ENCODE measurements at regions not wholly inside any gene's neighbourhood (a gene's known extent, or its start where the extent isn't known, plus 50 kb on each side); places are given as distances from the start of the nearest gene placed in this dataset.

GRCh38 chr15:95713324-95713723 is 617.2 kb upstream of the NR2F2 start:
- TF ChIP-seq CTCF (conservative IDR thresholded peaks at IDR 0.05; ENCODE audit: low read length) (no peak), EZH2phosphoT487 (IDR thresholded peaks at IDR 0.05; ENCODE audit: borderline replicate concordance) (no peak)
- Histone ChIP-seq H3K36me3 (ENCODE audit: insufficient read depth, low read length) (no peaks in the 10 kb centered on the region), H3K9me2 (replicated peaks; ENCODE audit: low read depth, low read length) (no peaks in the 10 kb centered on the region), H3K9me3 (ENCODE audit: insufficient read depth, low read depth, low read length) (no peaks in the 10 kb centered on the region), H3K4me3 (ENCODE audit: low read length, poor library complexity, severe bottlenecking) (no peak overlapping the region), H3K4me1 (ENCODE audit: insufficient read depth, low read length, poor library complexity, severe bottlenecking) (no peaks in the 10 kb centered on the region), H2AFZ (ENCODE audit: low read length) (no peak overlapping the region), H3K79me2 (ENCODE audit: insufficient read depth, low read length) (no peaks in the 10 kb centered on the region), H3K27me3 (ENCODE audit: insufficient read depth, low read length, poor library complexity, severe bottlenecking) (no peaks in the 10 kb centered on the region), H3F3A (ENCODE audit: low read depth) (no peaks in the 10 kb centered on the region), H3K9ac (ENCODE audit: low read depth, low read length, poor library complexity, severe bottlenecking) (no peak overlapping the region), H3K4me2 (ENCODE audit: low read depth, low read length, poor library complexity, severe bottlenecking) (no peak overlapping the region), H4K20me1 (ENCODE audit: insufficient read depth, low read length, poor library complexity, severe bottlenecking) (no peaks in the 10 kb centered on the region)

DNA sequence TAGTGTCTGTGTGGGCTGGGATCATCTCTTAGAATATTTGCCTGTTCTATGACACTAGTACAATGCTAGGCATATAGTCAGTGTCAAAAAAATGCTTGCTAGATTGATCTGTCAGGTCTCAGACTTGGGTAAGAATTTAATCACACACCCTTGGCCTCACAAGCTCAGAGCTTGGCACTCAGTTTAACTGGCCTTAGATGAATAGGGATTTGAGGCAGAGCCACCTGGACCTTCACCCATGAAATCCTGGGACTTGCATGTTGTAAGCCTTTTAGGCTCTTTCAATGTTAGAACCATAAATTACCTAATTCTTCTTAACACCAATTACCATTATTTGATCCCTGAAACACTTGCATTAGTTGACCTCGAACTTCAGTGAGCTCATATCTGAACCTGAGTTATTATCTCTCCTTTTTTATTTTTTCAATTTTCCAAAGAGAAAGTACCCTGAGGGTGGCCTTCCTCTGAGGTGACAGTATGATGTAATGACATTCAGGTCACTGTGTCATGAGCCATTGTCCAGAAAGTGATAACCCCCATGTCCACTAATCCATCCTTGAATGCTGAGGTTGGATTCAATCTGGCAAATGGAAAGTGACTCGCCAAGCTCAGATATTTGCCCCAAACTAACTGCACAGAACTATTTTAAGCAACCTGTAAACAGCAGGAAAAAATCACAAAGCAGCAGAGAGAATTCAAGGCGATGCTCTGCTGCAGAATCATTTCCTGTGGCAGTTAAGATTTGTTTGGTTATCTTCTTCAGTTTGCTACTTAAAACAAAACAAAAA is 615.2 kb upstream of the NR2F2 start:
- no peaks in the 10 kb centered on the region for H3K9me3 ChIP-seq (ENCODE audit: insufficient read depth, low read depth, low read length)
- no peaks in the 10 kb centered on the region for H3K79me2 ChIP-seq (ENCODE audit: insufficient read depth, low read length)
- no peak overlapping the region for H3K4me3 ChIP-seq (ENCODE audit: low read length, poor library complexity, severe bottlenecking)
- TF ChIP-seq CTCF (conservative IDR thresholded peaks at IDR 0.05; ENCODE audit: low read length) (no peak), EZH2phosphoT487 (IDR thresholded peaks at IDR 0.05; ENCODE audit: borderline replicate concordance) (no peak)
- H3K36me3 ChIP-seq (ENCODE audit: insufficient read depth, low read length), result no peaks in the 10 kb centered on the region
- H3K9ac ChIP-seq (ENCODE audit: low read depth, low read length, poor library complexity, severe bottlenecking), result no peak overlapping the region
- no peaks in the 10 kb centered on the region for H3K4me1 ChIP-seq (ENCODE audit: insufficient read depth, low read length, poor library complexity, severe bottlenecking)
- H3K4me2 ChIP-seq (ENCODE audit: low read depth, low read length, poor library complexity, severe bottlenecking), result no peak overlapping the region
- no peaks in the 10 kb centered on the region for H3F3A ChIP-seq (ENCODE audit: low read depth)
- H3K9me2 ChIP-seq (replicated peaks; ENCODE audit: low read depth, low read length), result no peaks in the 10 kb centered on the region
- H4K20me1 ChIP-seq (ENCODE audit: insufficient read depth, low read length, poor library complexity, severe bottlenecking), result no peaks in the 10 kb centered on the region
- no peaks in the 10 kb centered on the region for H3K27me3 ChIP-seq (ENCODE audit: insufficient read depth, low read length, poor library complexity, severe bottlenecking)
- no peak overlapping the region for H2AFZ ChIP-seq (ENCODE audit: low read length)

GRCh38 chr15:95715906-95716656 is 614.4 kb upstream of the NR2F2 start:
- H3F3A ChIP-seq (ENCODE audit: low read depth), result no peaks in the 10 kb centered on the region

More at GRCh38 chr15:95715906-95716656, 614.4 kb upstream of the NR2F2 start:
- H3K9me3 ChIP-seq (ENCODE audit: insufficient read depth, low read depth, low read length), result no peaks in the 10 kb centered on the region
- no peak for TF ChIP-seq EZH2phosphoT487 (IDR thresholded peaks at IDR 0.05; ENCODE audit: borderline replicate concordance)
- TF ChIP-seq CTCF (conservative IDR thresholded peaks at IDR 0.05; ENCODE audit: low read length), result no peak
- H3K4me3 ChIP-seq (ENCODE audit: low read length, poor library complexity, severe bottlenecking), result no peak overlapping the region
- no peaks in the 10 kb centered on the region for H3K79me2 ChIP-seq (ENCODE audit: insufficient read depth, low read length)
- no peak overlapping the region for H3K9ac ChIP-seq (ENCODE audit: low read depth, low read length, poor library complexity, severe bottlenecking)
- no peak overlapping the region for H3K4me2 ChIP-seq (ENCODE audit: low read depth, low read length, poor library complexity, severe bottlenecking)
- H3K27me3 ChIP-seq (ENCODE audit: insufficient read depth, low read length, poor library complexity, severe bottlenecking), result no peaks in the 10 kb centered on the region
- no peak overlapping the region for H2AFZ ChIP-seq (ENCODE audit: low read length)
- no peaks in the 10 kb centered on the region for H3K9me2 ChIP-seq (replicated peaks; ENCODE audit: low read depth, low read length)
- H3K36me3 ChIP-seq (ENCODE audit: insufficient read depth, low read length), result no peaks in the 10 kb centered on the region
- no peaks in the 10 kb centered on the region for H3K4me1 ChIP-seq (ENCODE audit: insufficient read depth, low read length, poor library complexity, severe bottlenecking)
- H4K20me1 ChIP-seq (ENCODE audit: insufficient read depth, low read length, poor library complexity, severe bottlenecking), result no peaks in the 10 kb centered on the region
